K562 (cell line): ENCODE measurements at regions not wholly inside any gene's neighbourhood (a gene's known extent, or its start where the extent isn't known, plus 50 kb on each side); places are given as distances from the start of the nearest gene placed in this dataset.

Experiments used
- ATAC-seq: fragments of 200-7000 bp; cut with Tn5 transposase; 3 replicates; pipeline ENCODE4 v1.9.1; 2020; ENCODE audit warnings: moderate library complexity
- BruUV-seq: library from RNA; stranded (reverse); fragments of 400-500 nt; replicated peaks from 2 replicates; lab custom pipeline; 2021; lab: Mats Ljungman, UMichigan
- CTCF ChIA-PET: fragments of 300-600 bp; formaldehyde crosslinking; extraction: SDS; loops from one replicate; lab custom pipeline; 2021; ENCODE audit warnings: low intra/inter-chr PET ratio; lab: Yijun Ruan, JAX
- POLR2A ChIA-PET: fragments of 300-600, 350-650 bp; sonication (Branson Sonifier 250); formaldehyde crosslinking; extraction: SDS; loops from one replicate; lab custom pipeline; 2021; ENCODE audit warnings: antibody characterized with exemption, inconsistent platforms; lab: Yijun Ruan, JAX
- DNase-seq, 4 experiments: peaks; one replicate each; pipeline versions ENCODE4 v3.0.0 to v3.0.0-alpha.2; 2011 to 2018; ENCODE audit warnings: low spot score in 3 of 4, mixed read lengths in 3 of 4; ENCODE audit errors: extremely low read depth in 1 of 4
- FAIRE-seq: peaks from 2 replicates; lab custom pipeline; 2011; peaks lifted over from hg19 to GRCh38; lab: Jason Lieb, UNC
- H2AFZ ChIP-seq: 2 replicates; pipeline ENCODE4 v1.6.0; 2011; ENCODE audit warnings: low read depth, low read length, control low read depth, inconsistent platforms
- H3K27ac ChIP-seq: fragments of 200-600 bp; 3 replicates; pipeline ENCODE4 v1.8.0; 2011; ENCODE audit warnings: low read depth, mild to moderate bottlenecking, control low read depth, inconsistent platforms, low read length, moderate library complexity, mixed read lengths; ENCODE audit errors: extremely low read depth
- H3K27me3 ChIP-seq, 2 experiments: fragments of 300-600 bp in 1 of 2; 2 replicates in 1 of 2; 3 replicates in 1 of 2; pipeline versions ENCODE4 v1.6.0 to v1.8.0; 2011; ENCODE audit warnings: inconsistent platforms in 2 of 2, low read length in 2 of 2, mild to moderate bottlenecking in 1 of 2, mixed read lengths in 1 of 2, moderate library complexity in 1 of 2; ENCODE audit not compliant: control insufficient read depth in 2 of 2, insufficient read depth in 2 of 2
- H3K36me3 ChIP-seq: fragments of 300-600 bp; 3 replicates; pipeline ENCODE4 v1.8.0; 2011; ENCODE audit warnings: mild to moderate bottlenecking, low read length, inconsistent platforms; ENCODE audit not compliant: control insufficient read depth, insufficient read depth
- H3K4me1 ChIP-seq, 2 experiments: fragments of 200-600 bp in 1 of 2; replicated peaks in 1 of 2; 2 replicates in 1 of 2; 3 replicates in 1 of 2; pipeline versions ENCODE4 v1.5.1 to v1.8.0; 2011; ENCODE audit warnings: inconsistent platforms in 2 of 2, low read length in 2 of 2, mild to moderate bottlenecking in 1 of 2, mixed read lengths in 1 of 2, moderate library complexity in 1 of 2; ENCODE audit not compliant: control insufficient read depth in 2 of 2, insufficient read depth in 2 of 2
- H3K4me2 ChIP-seq: 2 replicates; pipeline ENCODE4 v1.6.1; 2011; ENCODE audit warnings: low read length, control low read depth, inconsistent platforms, mixed read lengths; ENCODE audit not compliant: insufficient read depth
- H3K4me3 ChIP-seq: fragments of 200-600 bp; sonication (generic), shearing (Covaris generic); 2 replicates; pipeline ENCODE4 v1.5.1; 2016; ENCODE audit warnings: control low read depth, inconsistent platforms
- H3K79me2 ChIP-seq: fragments of 200-600 bp; 3 replicates; pipeline ENCODE4 v1.8.0; 2011; ENCODE audit warnings: low read length, inconsistent platforms; ENCODE audit not compliant: control insufficient read depth, insufficient read depth
- H3K9ac ChIP-seq, 2 experiments: 2 replicates each; pipeline versions ENCODE4 v1.6.0 to v1.6.1; 2011; ENCODE audit warnings: low read depth in 2 of 2, low read length in 2 of 2, control low read depth in 1 of 2, inconsistent platforms in 1 of 2, mild to moderate bottlenecking in 1 of 2, mixed read lengths in 1 of 2; ENCODE audit not compliant: insufficient read depth in 1 of 2
- H3K9me1 ChIP-seq: one replicate; pipeline ENCODE4 v1.6.0; 2011; ENCODE audit warnings: inconsistent platforms, mild to moderate bottlenecking, low read length, moderate library complexity; ENCODE audit not compliant: control insufficient read depth, insufficient read depth
- H3K9me3 ChIP-seq: replicated peaks from 2 replicates; pipeline ENCODE4 v1.5.1; 2011; ENCODE audit warnings: low read depth, low read length, inconsistent platforms; ENCODE audit not compliant: control insufficient read depth, insufficient read depth
- H4K20me1 ChIP-seq: replicated peaks from 2 replicates; pipeline ENCODE4 v1.6.1; 2011; ENCODE audit warnings: low read length, inconsistent platforms, mixed read lengths; ENCODE audit not compliant: control insufficient read depth, insufficient read depth
- BRF1 ChIP-seq: IDR thresholded peaks from 3 replicates; pipeline ENCODE4 v1.6.1; 2011; ENCODE audit warnings: borderline replicate concordance, mild to moderate bottlenecking; ENCODE audit not compliant: insufficient read length; ENCODE audit errors: extremely low read depth
- CBX1 ChIP-seq: sonication (generic); IDR thresholded peaks from 2 replicates; pipeline ENCODE4 v1.6.1; 2016; ENCODE audit warnings: antibody characterized with exemption, low read depth, mild to moderate bottlenecking
- CHCHD3 ChIP-seq: fragments of 250-450 bp; sonication (Bioruptor Pico); IDR thresholded peaks from 2 replicates; pipeline ENCODE4 v2.1.2; 2022; ENCODE audit warnings: mild to moderate bottlenecking
- HDAC3 ChIP-seq: fragments of 450-650 bp; IDR thresholded peaks from 2 replicates; pipeline ENCODE4 v1.6.1; 2018; ENCODE audit warnings: borderline replicate concordance, mild to moderate bottlenecking, moderate library complexity; ENCODE audit not compliant: partially characterized antibody
- HMG20A ChIP-seq: fragments of 450-650 bp; formaldehyde crosslinking; conservative IDR thresholded peaks from 2 replicates; pipeline ENCODE4 v1.4.0; 2020; ENCODE audit warnings: mild to moderate bottlenecking, mixed read lengths
- HNRNPK ChIP-seq: fragments of 200-400 bp; formaldehyde crosslinking; IDR thresholded peaks from one replicate; pipeline ENCODE4 v1.6.1; 2018; ENCODE audit warnings: mild to moderate bottlenecking, low read depth, low read length; ENCODE audit not compliant: poor library complexity, severe bottlenecking
- KLF1 ChIP-seq: fragments of 450-650 bp; IDR thresholded peaks from 2 replicates; pipeline ENCODE4 v1.6.1; 2016; ENCODE audit warnings: missing genetic modification characterization, missing compliant biosample characterization
- POLR2A ChIP-seq: fragments of 450-650 bp; conservative IDR thresholded peaks from 2 replicates; pipeline ENCODE4 v1.6.1; 2016
- POLR3A ChIP-seq: IDR thresholded peaks from 2 replicates; pipeline ENCODE4 v1.6.1; 2011; ENCODE audit warnings: borderline replicate concordance, mild to moderate bottlenecking, moderate library complexity; ENCODE audit not compliant: insufficient read length, insufficient read depth; ENCODE audit errors: extremely low read depth
- RBM15 ChIP-seq: fragments of 200-400 bp; formaldehyde crosslinking; IDR thresholded peaks from 2 replicates; pipeline ENCODE4 v1.6.1; 2018; ENCODE audit warnings: mild to moderate bottlenecking, low read length, moderate library complexity; ENCODE audit not compliant: insufficient read depth
- TEAD1 ChIP-seq, 2 experiments: fragments of 450-650 bp in 1 of 2; sonication (generic) in 1 of 2; formaldehyde crosslinking; IDR thresholded peaks; 2 replicates each; pipeline versions ENCODE4 v1.4.0 to v1.8.0; 2020 to 2022; ENCODE audit warnings: mild to moderate bottlenecking in 2 of 2, missing genetic modification reagents in 1 of 2
- THAP12 ChIP-seq: fragments of 250-450 bp; sonication (Bioruptor Pico); IDR thresholded peaks from 2 replicates; pipeline ENCODE4 v1.9.0; 2021; ENCODE audit warnings: mild to moderate bottlenecking, inconsistent platforms
- ZBED1 ChIP-seq: IDR thresholded peaks from 2 replicates; pipeline ENCODE4 v1.6.1; 2014
- in situ Hi-C: fragments of 300-500 bp; cut with MboI; formaldehyde crosslinking; loops from 4 replicates; pipeline ENCODE4 v1.15.0; 2018; ENCODE audit warnings: inconsistent platforms, mixed read lengths
- intact Hi-C: fragments of 100-400 bp; cut with micrococcal nuclease; formaldehyde crosslinking; loops from 2 replicates; pipeline ENCODE4 v1.14.2; 2022

GRCh38 chr6:51268666-51269065, 450.0 kb downstream of the TFAP2B start (continued):
- TF ChIP-seq TEAD1 (CRISPR knock-in tag; IDR thresholded peaks at IDR 0.05) (no peak), POLR2A (no peak), BRF1 (no peak), KLF1 (tag) (no peak), HNRNPK (no peak), HDAC3 (no peak), CBX1 (no peak)

GRCh38 chr6:51269876-51270275, 451.2 kb downstream of the TFAP2B start:
- no peak overlapping the region for H3K4me3 ChIP-seq
- no peaks in the 10 kb centered on the region for H3K36me3 ChIP-seq
- H3K79me2 ChIP-seq, result no peaks in the 10 kb centered on the region
- BruUV-seq, result no TSS peak
- TF ChIP-seq THAP12 (no peak), RBM15 (no peak), ZBED1 (no peak), CHCHD3 (no peak), POLR3A (no peak), HMG20A (CRISPR knock-in tag) (no peak)
- H3K27ac ChIP-seq, result no peak overlapping the region
- no peaks in the 10 kb centered on the region for H3K4me1 ChIP-seq
- ChIA-PET POLR2A (interaction anchor here (0.6 kb wide), 1 partner anchor 79 kb away, joined by 3 read pairs; no protein-coding TSS in a partner anchor), CTCF (no interaction called here)
- no peak overlapping the region for H3K9ac ChIP-seq
- no peaks in the 10 kb centered on the region for H4K20me1 ChIP-seq
- no peak overlapping the region for H2AFZ ChIP-seq
- no peaks in the 10 kb centered on the region for H3K9me3 ChIP-seq
- H3K9me1 ChIP-seq, result no peaks in the 10 kb centered on the region
- DNase-seq (no peak), FAIRE-seq (no peak), ATAC-seq (no peak)
- no peak overlapping the region for H3K4me2 ChIP-seq
- no peaks in the 10 kb centered on the region for H3K27me3 ChIP-seq
- intact Hi-C loops, result no loop called here
- in situ Hi-C loops, result no loop called here
